ENCODE measurements at regions not wholly inside any gene's neighbourhood (a gene's known extent, or its start where the extent isn't known, plus 50 kb on each side); places are given as distances from the start of the nearest gene placed in this dataset.

GRCh38 chr10:20427821-20428220 is 469.3 kb downstream of the NEBL start:
- Histone ChIP-seq H3K27ac (ENCODE audit: low read length) (no peak overlapping the region), H3K9me3 (ENCODE audit: insufficient read depth, low read depth, low read length) (no peaks in the 10 kb centered on the region; the same call in 1 of the 2 replicates), H3K36me3 (ENCODE audit: insufficient read depth, low read depth, low read length) (no peaks in the 10 kb centered on the region), H3K27me3 (ENCODE audit: insufficient read depth, low read length) (no peaks in the 10 kb centered on the region), H3K4me1 (ENCODE audit: insufficient read depth, low read length) (no peaks in the 10 kb centered on the region), H3K9ac (ENCODE audit: low read depth, low read length) (no peak overlapping the region), H3K4me3 (ENCODE audit: low read length) (no peak overlapping the region)

GRCh38 chr10:20418286-20418685 is 478.8 kb downstream of the NEBL start:
- Histone ChIP-seq H3K36me3 (ENCODE audit: insufficient read depth, low read depth, low read length) (no peaks in the 10 kb centered on the region), H3K27me3 (ENCODE audit: insufficient read depth, low read length) (no peaks in the 10 kb centered on the region), H3K4me3 (ENCODE audit: low read length) (no peak overlapping the region), H3K9ac (ENCODE audit: low read depth, low read length) (no peak overlapping the region), H3K4me1 (ENCODE audit: insufficient read depth, low read length) (0 out of 2 replicates have a peak, but pooled peaks cover 5% of the 10 kb centered on the region), H3K27ac (ENCODE audit: low read length) (no peak overlapping the region), H3K9me3 (ENCODE audit: insufficient read depth, low read depth, low read length) (no peaks in the 10 kb centered on the region)

GRCh38 chr10:20417791-20418190 is 479.3 kb downstream of the NEBL start:
- H3K4me3 ChIP-seq (ENCODE audit: low read length): no peak overlapping the region
- no peak overlapping the region for H3K9ac ChIP-seq (ENCODE audit: low read depth, low read length)
- no peaks in the 10 kb centered on the region for H3K27me3 ChIP-seq (ENCODE audit: insufficient read depth, low read length)

GRCh38 chr10:20415684-20416083 is 481.4 kb downstream of the NEBL start:
- H3K4me1 ChIP-seq (ENCODE audit: insufficient read depth, low read length): 0 out of 2 replicates have a peak, but pooled peaks cover 5% of the 10 kb centered on the region
- no peaks in the 10 kb centered on the region for H3K27me3 ChIP-seq (ENCODE audit: insufficient read depth, low read length)
- H3K36me3 ChIP-seq (ENCODE audit: insufficient read depth, low read depth, low read length): no peaks in the 10 kb centered on the region
- H3K9ac ChIP-seq (ENCODE audit: low read depth, low read length): no peak overlapping the region
- H3K4me3 ChIP-seq (ENCODE audit: low read length): no peak overlapping the region
- H3K9me3 ChIP-seq (ENCODE audit: insufficient read depth, low read depth, low read length): no peaks in the 10 kb centered on the region
- H3K27ac ChIP-seq (ENCODE audit: low read length): no peak overlapping the region

More at GRCh38 chr10:20417791-20418190, 479.3 kb downstream of the NEBL start:
- no peaks in the 10 kb centered on the region for H3K9me3 ChIP-seq (ENCODE audit: insufficient read depth, low read depth, low read length)
- 0 out of 2 replicates have a peak, but pooled peaks cover 5% of the 10 kb centered on the region for H3K4me1 ChIP-seq (ENCODE audit: insufficient read depth, low read length)
- no peak overlapping the region for H3K27ac ChIP-seq (ENCODE audit: low read length)
- no peaks in the 10 kb centered on the region for H3K36me3 ChIP-seq (ENCODE audit: insufficient read depth, low read depth, low read length)

- Histone ChIP-seq H3K4me1 (ENCODE audit: insufficient read depth, low read length) (no peaks in the 10 kb centered on the region), H3K27ac (ENCODE audit: low read length) (no peak overlapping the region), H3K27me3 (ENCODE audit: insufficient read depth, low read length) (no peaks in the 10 kb centered on the region), H3K4me3 (ENCODE audit: low read length) (no peak overlapping the region), H3K9ac (ENCODE audit: low read depth, low read length) (no peak overlapping the region), H3K36me3 (ENCODE audit: insufficient read depth, low read depth, low read length) (no peaks in the 10 kb centered on the region), H3K9me3 (ENCODE audit: insufficient read depth, low read depth, low read length) (no peaks in the 10 kb centered on the region)
Measured at GRCh38 chr10:20407357-20407756, 489.8 kb downstream of the NEBL start.

GRCh38 chr10:20406281-20407104 is 490.6 kb downstream of the NEBL start:
- Histone ChIP-seq H3K4me3 (ENCODE audit: low read length) (no peak overlapping the region), H3K27me3 (ENCODE audit: insufficient read depth, low read length) (no peaks in the 10 kb centered on the region), H3K9me3 (ENCODE audit: insufficient read depth, low read depth, low read length) (no peaks in the 10 kb centered on the region), H3K9ac (ENCODE audit: low read depth, low read length) (no peak overlapping the region), H3K4me1 (ENCODE audit: insufficient read depth, low read length) (no peaks in the 10 kb centered on the region), H3K27ac (ENCODE audit: low read length) (no peak overlapping the region), H3K36me3 (ENCODE audit: insufficient read depth, low read depth, low read length) (no peaks in the 10 kb centered on the region)

GRCh38 chr10:20405761-20406160 is 491.4 kb downstream of the NEBL start:
- no peaks in the 10 kb centered on the region for H3K4me1 ChIP-seq (ENCODE audit: insufficient read depth, low read length)
- H3K36me3 ChIP-seq (ENCODE audit: insufficient read depth, low read depth, low read length): no peaks in the 10 kb centered on the region
- H3K9me3 ChIP-seq (ENCODE audit: insufficient read depth, low read depth, low read length): no peaks in the 10 kb centered on the region
- no peaks in the 10 kb centered on the region for H3K27me3 ChIP-seq (ENCODE audit: insufficient read depth, low read length)
- no peak overlapping the region for H3K9ac ChIP-seq (ENCODE audit: low read depth, low read length)
- H3K27ac ChIP-seq (ENCODE audit: low read length): no peak overlapping the region
- no peak overlapping the region for H3K4me3 ChIP-seq (ENCODE audit: low read length)

GRCh38 chr10:20405050-20405449 is 492.1 kb downstream of the NEBL start:
- Histone ChIP-seq H3K36me3 (ENCODE audit: insufficient read depth, low read depth, low read length) (no peaks in the 10 kb centered on the region), H3K4me3 (ENCODE audit: low read length) (no peak overlapping the region), H3K9ac (ENCODE audit: low read depth, low read length) (no peak overlapping the region), H3K4me1 (ENCODE audit: insufficient read depth, low read length) (no peaks in the 10 kb centered on the region), H3K27ac (ENCODE audit: low read length) (no peak overlapping the region), H3K27me3 (ENCODE audit: insufficient read depth, low read length) (no peaks in the 10 kb centered on the region), H3K9me3 (ENCODE audit: insufficient read depth, low read depth, low read length) (no peaks in the 10 kb centered on the region)

GRCh38 chr10:20399772-20400171 is 497.3 kb downstream of the NEBL start:
- Histone ChIP-seq H3K36me3 (ENCODE audit: insufficient read depth, low read depth, low read length) (no peaks in the 10 kb centered on the region), H3K27me3 (ENCODE audit: insufficient read depth, low read length) (no peaks in the 10 kb centered on the region), H3K4me1 (ENCODE audit: insufficient read depth, low read length) (no peaks in the 10 kb centered on the region), H3K4me3 (ENCODE audit: low read length) (no peak overlapping the region), H3K9ac (ENCODE audit: low read depth, low read length) (no peak overlapping the region), H3K27ac (ENCODE audit: low read length) (no peak overlapping the region), H3K9me3 (ENCODE audit: insufficient read depth, low read depth, low read length) (no peaks in the 10 kb centered on the region)

- H3K27me3 ChIP-seq (ENCODE audit: insufficient read depth, low read length): no peaks in the 10 kb centered on the region
- no peak overlapping the region for H3K27ac ChIP-seq (ENCODE audit: low read length)
- H3K9me3 ChIP-seq (ENCODE audit: insufficient read depth, low read depth, low read length): no peaks in the 10 kb centered on the region
- H3K36me3 ChIP-seq (ENCODE audit: insufficient read depth, low read depth, low read length): no peaks in the 10 kb centered on the region
- H3K9ac ChIP-seq (ENCODE audit: low read depth, low read length): no peak overlapping the region
- H3K4me3 ChIP-seq (ENCODE audit: low read length): no peak overlapping the region
- H3K4me1 ChIP-seq (ENCODE audit: insufficient read depth, low read length): no peaks in the 10 kb centered on the region
Measured at GRCh38 chr10:20396701-20397100, 500.4 kb downstream of the NEBL start.

- Histone ChIP-seq H3K9me3 (ENCODE audit: insufficient read depth, low read depth, low read length) (no peaks in the 10 kb centered on the region), H3K36me3 (ENCODE audit: insufficient read depth, low read depth, low read length) (no peaks in the 10 kb centered on the region), H3K9ac (ENCODE audit: low read depth, low read length) (no peak overlapping the region), H3K27ac (ENCODE audit: low read length) (no peak overlapping the region), H3K27me3 (ENCODE audit: insufficient read depth, low read length) (no peaks in the 10 kb centered on the region), H3K4me3 (ENCODE audit: low read length) (no peak overlapping the region), H3K4me1 (ENCODE audit: insufficient read depth, low read length) (no peaks in the 10 kb centered on the region)
Measured at GRCh38 chr10:20396205-20396604, 500.9 kb downstream of the NEBL start.

GRCh38 chr10:20391629-20392028 is 505.5 kb downstream of the NEBL start:
- Histone ChIP-seq H3K9me3 (ENCODE audit: insufficient read depth, low read depth, low read length) (no peaks in the 10 kb centered on the region), H3K36me3 (ENCODE audit: insufficient read depth, low read depth, low read length) (no peaks in the 10 kb centered on the region), H3K4me1 (ENCODE audit: insufficient read depth, low read length) (no peaks in the 10 kb centered on the region), H3K9ac (ENCODE audit: low read depth, low read length) (no peak overlapping the region), H3K27ac (ENCODE audit: low read length) (no peak overlapping the region), H3K27me3 (ENCODE audit: insufficient read depth, low read length) (no peaks in the 10 kb centered on the region), H3K4me3 (ENCODE audit: low read length) (no peak overlapping the region)
